Vagina (tissue), 2 donors: ENCODE measurements at regions not wholly inside any gene's neighbourhood (a gene's known extent, or its start where the extent isn't known, plus 50 kb on each side); places are given as distances from the start of the nearest gene placed in this dataset.

ENCODE experiments used
- CTCF ChIP-seq, 3 experiments: fragments of 450-650 bp in 2 of 3; fragments of 200-600 bp in 1 of 3; sonication (generic) in 1 of 3; IDR thresholded peaks; one replicate each; pipeline ENCODE4 v1.5.1; 2017 to 2019; ENCODE audit warnings: antibody characterized with exemption in 3 of 3, mild to moderate bottlenecking in 2 of 3, moderate library complexity in 2 of 3
- POLR2A ChIP-seq, 2 donors: fragments of 450-650 bp; IDR thresholded peaks; one replicate each; pipeline ENCODE4 v1.6.1; 2017; ENCODE audit warnings: antibody characterized with exemption in 2 of 2, mild to moderate bottlenecking in 2 of 2, moderate library complexity in 2 of 2

DNA sequence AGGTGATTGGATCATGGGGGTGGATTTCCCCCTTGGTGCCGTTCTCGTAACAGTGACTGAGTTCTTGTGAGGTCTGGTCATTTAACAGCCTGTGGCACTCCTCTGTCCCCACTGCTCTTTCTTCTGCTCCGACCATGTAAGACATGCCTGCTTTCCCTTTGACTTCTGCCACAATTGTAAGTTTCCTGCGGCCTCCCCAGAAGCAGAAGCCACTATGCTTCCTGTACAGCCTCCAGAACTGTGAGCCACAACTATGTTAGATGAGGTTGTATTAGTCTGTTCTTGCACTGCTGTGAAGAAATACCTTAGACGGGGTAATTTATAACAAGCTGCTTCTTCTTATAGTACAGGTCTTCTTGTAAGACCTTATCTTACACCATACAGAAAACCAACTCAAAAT, 241.7 kb upstream of the KLF14 start:
- TF ChIP-seq CTCF (IDR thresholded peaks at IDR 0.05), result no peak
- TF ChIP-seq POLR2A (IDR thresholded peaks at IDR 0.05), result no peak
